ENCODE measurements at regions not wholly inside any gene's neighbourhood (a gene's known extent, or its start where the extent isn't known, plus 50 kb on each side); places are given as distances from the start of the nearest gene placed in this dataset.

GRCh38 chr9:83182071-83182470 is 119.1 kb upstream of the RASEF start:
- Histone ChIP-seq H3K36me3 (ENCODE audit: control insufficient read depth, insufficient read depth, low read length) (no peaks in the 10 kb centered on the region), H3K27me3 (ENCODE audit: control insufficient read depth, insufficient read depth, low read length) (no peaks in the 10 kb centered on the region), H3K4me3 (ENCODE audit: low read depth, low read length) (no peak overlapping the region)
- POLR2A ChIA-PET, result no interaction called here
- no peak for TF ChIP-seq CTCF (IDR thresholded peaks at IDR 0.05; ENCODE audit: insufficient read depth, low read depth, low read length)
- DNase-seq (ENCODE audit: low read depth), result no peak
- CTCF ChIA-PET, result no interaction called here

DNA sequence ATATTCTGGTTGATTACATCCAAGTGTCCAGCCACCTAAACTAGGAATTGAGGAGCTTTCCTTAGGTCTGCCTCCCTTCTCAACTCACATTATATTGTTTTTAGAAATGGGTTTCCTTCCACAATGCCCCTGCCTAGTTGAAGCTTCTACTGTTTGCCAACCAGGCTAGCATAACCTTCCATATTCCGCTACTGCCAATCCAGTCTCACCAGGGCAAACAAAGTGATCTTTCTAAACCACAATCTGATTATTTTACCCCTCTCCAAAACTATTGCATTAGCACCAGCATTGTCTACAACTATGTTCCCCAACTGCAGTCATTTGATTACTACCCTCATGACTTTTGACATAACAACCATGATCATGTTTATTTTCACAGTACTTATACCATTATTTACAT is 115.8 kb upstream of the RASEF start:
- no peak for TF ChIP-seq CTCF (IDR thresholded peaks at IDR 0.05; ENCODE audit: insufficient read depth, low read depth, low read length)
- POLR2A ChIA-PET, result no interaction called here
- no peaks in the 10 kb centered on the region for H3K27me3 ChIP-seq (ENCODE audit: control insufficient read depth, insufficient read depth, low read length)
- CTCF ChIA-PET, result no interaction called here
- H3K36me3 ChIP-seq (ENCODE audit: control insufficient read depth, insufficient read depth, low read length), result no peaks in the 10 kb centered on the region
- no peak for DNase-seq (ENCODE audit: low read depth)
- H3K4me3 ChIP-seq (ENCODE audit: low read depth, low read length), result no peak overlapping the region

- TF ChIP-seq CTCF (IDR thresholded peaks at IDR 0.05; ENCODE audit: insufficient read depth, low read depth, low read length), result no peak
- no peaks in the 10 kb centered on the region for H3K36me3 ChIP-seq (ENCODE audit: control insufficient read depth, insufficient read depth, low read length)
- POLR2A ChIA-PET, result no interaction called here
- CTCF ChIA-PET, result no interaction called here
- H3K27me3 ChIP-seq (ENCODE audit: control insufficient read depth, insufficient read depth, low read length), result no peaks in the 10 kb centered on the region
- no peak overlapping the region for H3K4me3 ChIP-seq (ENCODE audit: low read depth, low read length)
- no peak for DNase-seq (ENCODE audit: low read depth)
These were observed 114.8 kb upstream of the RASEF start for GRCh38 chr9:83177747-83178146.

GRCh38 chr9:83167126-83167525 is 104.2 kb upstream of the RASEF start:
- Histone ChIP-seq H3K27me3 (ENCODE audit: control insufficient read depth, insufficient read depth, low read length) (no peaks in the 10 kb centered on the region), H3K36me3 (ENCODE audit: control insufficient read depth, insufficient read depth, low read length) (no peaks in the 10 kb centered on the region), H3K4me3 (ENCODE audit: low read depth, low read length) (no peak overlapping the region)
- TF ChIP-seq CTCF (IDR thresholded peaks at IDR 0.05; ENCODE audit: insufficient read depth, low read depth, low read length), result no peak
- DNase-seq (ENCODE audit: low read depth), result no peak
- ChIA-PET POLR2A (no interaction called here), CTCF (no interaction called here)

DNA sequence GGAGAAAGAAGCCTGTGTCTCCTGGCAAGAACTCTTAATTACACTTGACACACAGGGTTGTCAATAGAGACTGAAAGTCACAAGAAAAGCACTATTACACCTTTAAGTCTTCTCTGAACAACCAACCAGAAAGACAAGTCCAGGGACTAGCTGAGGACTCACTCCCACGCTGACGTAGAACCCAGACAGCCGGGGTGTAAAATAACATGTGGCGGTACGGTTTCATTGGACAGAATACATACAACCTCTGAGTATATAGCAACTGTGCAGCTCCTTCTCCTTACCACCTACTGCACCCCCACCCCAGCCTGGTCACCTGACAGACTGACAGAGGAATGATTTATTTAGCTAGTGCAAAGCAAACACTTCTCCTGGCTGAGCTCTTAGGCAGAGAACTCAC is 103.4 kb upstream of the RASEF start:
- Histone ChIP-seq H3K27me3 (ENCODE audit: control insufficient read depth, insufficient read depth, low read length) (no peaks in the 10 kb centered on the region), H3K4me3 (ENCODE audit: low read depth, low read length) (no peak overlapping the region), H3K36me3 (ENCODE audit: control insufficient read depth, insufficient read depth, low read length) (no peaks in the 10 kb centered on the region)
- ChIA-PET CTCF (no interaction called here), POLR2A (no interaction called here)
- DNase-seq (ENCODE audit: low read depth), result no peak
- no peak for TF ChIP-seq CTCF (IDR thresholded peaks at IDR 0.05; ENCODE audit: insufficient read depth, low read depth, low read length)
